A673 (cell line): ENCODE measurements at regions not wholly inside any gene's neighbourhood (a gene's known extent, or its start where the extent isn't known, plus 50 kb on each side); places are given as distances from the start of the nearest gene placed in this dataset.

Source experiments
- CTCF ChIP-seq: fragments of 300-800, 200-600 bp; sonication (generic); conservative IDR thresholded peaks from 2 replicates; pipeline ENCODE4 v1.5.1; 2017; ENCODE audit warnings: low read depth, mild to moderate bottlenecking, antibody characterized with exemption, low read length, moderate library complexity, mixed read lengths
- EZH2 ChIP-seq: fragments of 200-600 bp; sonication (generic); IDR thresholded peaks from 2 replicates; pipeline ENCODE4 v1.6.1; 2017; ENCODE audit warnings: borderline replicate concordance, low read depth, mild to moderate bottlenecking, mixed read lengths, antibody characterized with exemption, low read length; ENCODE audit not compliant: poor library complexity, severe bottlenecking

DNA sequence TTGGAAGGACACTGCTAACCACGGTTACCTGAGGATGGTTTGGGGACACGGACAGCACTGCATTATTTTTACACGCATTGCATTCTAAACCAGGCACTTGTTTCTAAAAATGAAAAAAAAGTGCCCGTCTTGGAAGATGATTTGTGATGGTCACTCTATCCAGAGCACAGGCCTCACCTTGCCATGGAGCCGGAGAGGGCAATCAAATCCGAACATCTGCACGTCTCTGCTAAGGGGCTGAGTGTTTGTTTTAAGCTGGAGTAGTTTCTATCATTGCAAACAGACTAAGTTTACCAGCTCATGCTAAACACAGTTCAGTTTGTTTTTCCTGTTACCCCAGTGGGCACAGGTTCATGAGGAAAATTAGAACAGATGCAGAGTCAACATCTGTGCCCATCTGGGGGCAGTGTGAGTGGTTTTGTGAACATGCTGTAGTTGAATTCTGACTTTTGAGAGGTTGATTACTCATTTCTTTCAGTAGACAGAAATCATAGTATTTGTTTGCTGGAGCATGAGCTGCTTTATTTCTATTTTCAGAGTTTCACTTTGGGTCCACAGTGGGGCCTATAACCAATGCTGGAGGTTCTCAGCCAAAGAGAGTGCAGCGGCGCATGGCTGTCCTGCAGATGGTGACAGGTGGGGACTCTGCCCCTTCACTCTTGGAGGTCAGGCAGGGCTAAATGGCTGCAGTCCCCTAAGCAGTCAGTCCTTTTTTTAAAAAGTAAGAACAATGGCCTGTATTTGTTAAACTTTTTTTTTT lies 65.4 kb upstream of the ENPP6 start:
- no peak for TF ChIP-seq EZH2
- TF ChIP-seq CTCF, result no peak
